Esophagus muscularis mucosa (tissue), 4 donors: ENCODE measurements at regions not wholly inside any gene's neighbourhood (a gene's known extent, or its start where the extent isn't known, plus 50 kb on each side); places are given as distances from the start of the nearest gene placed in this dataset.

Experiments
- DNase-seq: peaks from one replicate; pipeline ENCODE4 v3.0.0-alpha.2; 2017; ENCODE audit errors: extremely low spot score
- H3K27ac ChIP-seq, 4 donors: fragments of 200-600 bp; sonication (generic); replicated peaks in 1 of 4; 1 replicate in 3 of 4; 2 replicates in 1 of 4; pipeline ENCODE4 v1.5.1; 2016 to 2019; ENCODE audit warnings: mild to moderate bottlenecking in 1 of 4
- H3K27me3 ChIP-seq, 4 donors: fragments of 200-600 bp; sonication (generic); one replicate each; pipeline versions ENCODE4 v1.5.1 to v1.6.0; 2016 to 2019
- H3K36me3 ChIP-seq, 4 donors: fragments of 200-600 bp; sonication (generic); one replicate each; pipeline ENCODE4 v1.5.1; 2016 to 2019
- H3K4me1 ChIP-seq, 4 donors: fragments of 200-600 bp; sonication (generic); one replicate each; pipeline ENCODE4 v1.5.1; 2016 to 2019
- H3K4me3 ChIP-seq, 4 donors: fragments of 200-600 bp; sonication (generic); 1 replicate in 2 of 4; 2 replicates in 2 of 4; pipeline ENCODE4 v1.5.1; 2016 to 2019; ENCODE audit warnings: mild to moderate bottlenecking in 4 of 4, moderate library complexity in 1 of 4
- H3K9me3 ChIP-seq, 4 donors: fragments of 200-600 bp; sonication (generic); 1 replicate in 3 of 4; 2 replicates in 1 of 4; pipeline ENCODE4 v1.5.1; 2016 to 2019
- CTCF ChIP-seq, 3 experiments: fragments of 200-600 bp in 2 of 3; fragments of 450-650 bp in 1 of 3; sonication (generic) in 2 of 3; IDR thresholded peaks; one replicate each; pipeline ENCODE4 v1.5.1; 2017 to 2019; ENCODE audit warnings: antibody characterized with exemption in 3 of 3, mild to moderate bottlenecking in 2 of 3, moderate library complexity in 1 of 3
- EP300 ChIP-seq: sonication (generic); formaldehyde crosslinking; IDR thresholded peaks from one replicate; pipeline ENCODE4 v1.6.1; 2017; ENCODE audit warnings: antibody characterized with exemption
- POLR2A ChIP-seq: fragments of 450-650 bp; IDR thresholded peaks from one replicate; pipeline ENCODE4 v1.6.1; 2017; ENCODE audit warnings: antibody characterized with exemption, moderate library complexity, mild to moderate bottlenecking, low read depth
- POLR2AphosphoS5 ChIP-seq, 2 donors: sonication (generic); formaldehyde crosslinking; IDR thresholded peaks; one replicate each; pipeline ENCODE4 v1.6.1; 2017; ENCODE audit warnings: antibody characterized with exemption in 2 of 2
- WGBS: methylation state at CpG from one replicate; pipeline ENCODE4 v1.1.5; 2018; 5-methylcytosine and 5-hydroxymethylcytosine counted together
- intact Hi-C: fragments of 100-400 bp; cut with DNase I; formaldehyde crosslinking; loops from one replicate; pipeline ENCODE4 v1.15.1; 2023

GRCh38 chr6:17182961-17183360 is 81.1 kb downstream of the STMND1 start:
- peaks cover 0 to 9% (median 0%) of the 10 kb centered on the region in 4 donors for H3K9me3 ChIP-seq
- no peak overlapping the region for H3K4me3 ChIP-seq
- no peaks in the 10 kb centered on the region for H3K27me3 ChIP-seq
- H3K27ac ChIP-seq: no peak overlapping the region
- H3K4me1 ChIP-seq: peaks cover 0 to 5% (median 0%) of the 10 kb centered on the region in 4 donors
- DNase-seq: no peak
- intact Hi-C loops: no loop called here
- TF ChIP-seq POLR2AphosphoS5 (IDR thresholded peaks at IDR 0.05) (no peak), CTCF (IDR thresholded peaks at IDR 0.05) (no peak), POLR2A (no peak), EP300 (no peak)
- H3K36me3 ChIP-seq: no peaks in the 10 kb centered on the region
- WGBS: 72% methylated on average over 2 of the region's 2 CpGs

- H3K4me1 ChIP-seq: no peaks in the 10 kb centered on the region
- WGBS: 96% methylated on average over 1 of the region's 1 CpG
- H3K27ac ChIP-seq: no peak overlapping the region
- no peak overlapping the region for H3K4me3 ChIP-seq
- H3K27me3 ChIP-seq: no peaks in the 10 kb centered on the region
- no peak for DNase-seq
- no peaks in the 10 kb centered on the region for H3K36me3 ChIP-seq
- TF ChIP-seq EP300: no peak
- TF ChIP-seq CTCF (IDR thresholded peaks at IDR 0.05): no peak
- TF ChIP-seq POLR2A: no peak
- no peak for TF ChIP-seq POLR2AphosphoS5 (IDR thresholded peaks at IDR 0.05)
- intact Hi-C loops: no loop called here
- H3K9me3 ChIP-seq: peaks cover 0 to 9% (median 0%) of the 10 kb centered on the region in 4 donors
Observed at GRCh38 chr6:17186925-17187324, 85.1 kb downstream of the STMND1 start.

- Histone ChIP-seq H3K9me3 (no peaks in the 10 kb centered on the region), H3K27ac (no peak overlapping the region), H3K4me3 (no peak overlapping the region), H3K36me3 (no peaks in the 10 kb centered on the region), H3K27me3 (no peaks in the 10 kb centered on the region), H3K4me1 (no peaks in the 10 kb centered on the region)
- TF ChIP-seq POLR2AphosphoS5 (IDR thresholded peaks at IDR 0.05) (no peak), CTCF (IDR thresholded peaks at IDR 0.05) (no peak), POLR2A (no peak), EP300 (no peak)
- intact Hi-C loops: no loop called here
- WGBS: 84% methylated on average over 3 of the region's 3 CpGs
- DNase-seq: no peak
Observed at GRCh38 chr6:17193106-17193775, 87.9 kb upstream of the RBM24 start.

GRCh38 chr6:17197607-17198006 is 83.6 kb upstream of the RBM24 start:
- no peaks in the 10 kb centered on the region for H3K4me1 ChIP-seq
- no peaks in the 10 kb centered on the region for H3K9me3 ChIP-seq
- DNase-seq: no peak
- no peak overlapping the region for H3K4me3 ChIP-seq
- TF ChIP-seq EP300: no peak
- TF ChIP-seq CTCF (IDR thresholded peaks at IDR 0.05): no peak
- TF ChIP-seq POLR2AphosphoS5 (IDR thresholded peaks at IDR 0.05): no peak
- TF ChIP-seq POLR2A: no peak
- no peak overlapping the region for H3K27ac ChIP-seq
- intact Hi-C loops: no loop called here
- WGBS: 96% methylated on average over 6 of the region's 6 CpGs
- no peaks in the 10 kb centered on the region for H3K27me3 ChIP-seq
- H3K36me3 ChIP-seq: no peaks in the 10 kb centered on the region

- Histone ChIP-seq H3K36me3 (no peaks in the 10 kb centered on the region), H3K4me1 (no peaks in the 10 kb centered on the region), H3K4me3 (no peak overlapping the region), H3K9me3 (no peaks in the 10 kb centered on the region), H3K27me3 (no peaks in the 10 kb centered on the region), H3K27ac (no peak overlapping the region)
- WGBS: no CpG with 5 or more reads among the region's 34 CpGs
- no peak for DNase-seq
- intact Hi-C loops: no loop called here
- TF ChIP-seq CTCF (IDR thresholded peaks at IDR 0.05): peak in 1 of 3 experiments; percentile 18
- no peak for TF ChIP-seq POLR2AphosphoS5 (IDR thresholded peaks at IDR 0.05)
Observed at GRCh38 chr6:17200395-17200794, 80.8 kb upstream of the RBM24 start.
